CD14-positive monocyte (primary cell): ENCODE measurements at regions not wholly inside any gene's neighbourhood (a gene's known extent, or its start where the extent isn't known, plus 50 kb on each side); places are given as distances from the start of the nearest gene placed in this dataset.
"Not testable (repeated sequence)": the region's sequence is repeated elsewhere in the genome, so short reads cannot be mapped to it uniquely, and the experiment has no call there.

Experiments
- DNase-seq, 3 donors: peaks; one replicate each; pipeline ENCODE4 v3.0.0-alpha.2; 2011 to 2022
- H2AFZ ChIP-seq: 2 replicates; pipeline ENCODE4 v1.6.0; 2012; ENCODE audit warnings: mild to moderate bottlenecking, low read depth, low read length, inconsistent platforms; ENCODE audit not compliant: insufficient read depth, poor library complexity, severe bottlenecking
- H3K27ac ChIP-seq, 2 donors: 1 replicate in 1 of 2; 2 replicates in 1 of 2; pipeline ENCODE4 v1.5.1; 2012 to 2013; ENCODE audit warnings: low read length in 2 of 2, control low read depth in 1 of 2, inconsistent platforms in 1 of 2, low read depth in 1 of 2, mild to moderate bottlenecking in 1 of 2
- H3K27me3 ChIP-seq, 2 donors: one replicate each; pipeline versions ENCODE4 v1.6.0 to v1.6.1; 2011 to 2013; ENCODE audit warnings: low read length in 2 of 2; ENCODE audit not compliant: control insufficient read depth in 2 of 2, insufficient read depth in 2 of 2
- H3K36me3 ChIP-seq, 2 donors: replicated peaks in 1 of 2; 1 replicate in 1 of 2; 2 replicates in 1 of 2; pipeline versions ENCODE4 v1.5.1 to v1.6.1; 2012 to 2013; ENCODE audit warnings: low read length in 2 of 2, control low read depth in 1 of 2, inconsistent platforms in 1 of 2, mild to moderate bottlenecking in 1 of 2; ENCODE audit not compliant: insufficient read depth in 2 of 2, control insufficient read depth in 1 of 2
- H3K4me1 ChIP-seq, 2 donors: 1 replicate in 1 of 2; 2 replicates in 1 of 2; pipeline versions ENCODE4 v1.5.1 to v1.6.1; 2012 to 2013; ENCODE audit warnings: low read length in 2 of 2, control low read depth in 1 of 2, inconsistent platforms in 1 of 2, mild to moderate bottlenecking in 1 of 2, moderate library complexity in 1 of 2; ENCODE audit not compliant: insufficient read depth in 2 of 2, control insufficient read depth in 1 of 2
- H3K4me2 ChIP-seq: replicated peaks from 2 replicates; pipeline ENCODE3; 2012; ENCODE audit warnings: low read length, moderate library complexity, mild to moderate bottlenecking; ENCODE audit not compliant: poor library complexity, severe bottlenecking; ENCODE audit errors: extremely low read depth
- H3K4me3 ChIP-seq, 3 experiments: fragments of 200-600 bp in 1 of 3; sonication (generic) in 1 of 3; replicated peaks in 1 of 3; 1 replicate in 2 of 3; 2 replicates in 1 of 3; pipeline ENCODE4 v1.5.1; 2011 to 2013; ENCODE audit warnings: low read length in 3 of 3, mild to moderate bottlenecking in 3 of 3, control low read depth in 2 of 3, low read depth in 2 of 3, inconsistent platforms in 1 of 3, moderate library complexity in 1 of 3
- H3K79me2 ChIP-seq: 2 replicates; pipeline ENCODE4 v1.6.0; 2012; ENCODE audit warnings: mild to moderate bottlenecking, control low read depth, inconsistent platforms, low read length, moderate library complexity; ENCODE audit not compliant: insufficient read depth
- H3K9ac ChIP-seq: 2 replicates; pipeline ENCODE4 v1.6.0; 2017; ENCODE audit warnings: low read length, mild to moderate bottlenecking; ENCODE audit not compliant: insufficient read depth, poor library complexity, severe bottlenecking
- H3K9me3 ChIP-seq, 2 donors: replicated peaks in 1 of 2; 1 replicate in 1 of 2; 2 replicates in 1 of 2; pipeline versions ENCODE4 v1.5.1 to v1.6.1; 2012 to 2013; ENCODE audit warnings: low read length in 2 of 2, control low read depth in 1 of 2; ENCODE audit not compliant: control insufficient read depth in 1 of 2, insufficient read depth in 1 of 2
- H4K20me1 ChIP-seq: 2 replicates; pipeline ENCODE4 v1.6.0; 2012; ENCODE audit warnings: mild to moderate bottlenecking, low read length, control low read depth, moderate library complexity; ENCODE audit not compliant: insufficient read depth
- H3K27ac Mint-ChIP-seq, 7 donors: one replicate each; pipeline ENCODE4 v1.8.0; 2020; ENCODE audit warnings: mild to moderate bottlenecking in 7 of 7, mixed read lengths in 7 of 7, moderate library complexity in 6 of 7, inconsistent platforms in 2 of 7
- H3K27me3 Mint-ChIP-seq, 3 donors: one replicate each; pipeline ENCODE4 v1.8.0; 2021 to 2022; ENCODE audit warnings: low read depth in 3 of 3, mild to moderate bottlenecking in 3 of 3, mixed read lengths in 3 of 3, moderate library complexity in 3 of 3, inconsistent platforms in 1 of 3
- H3K36me3 Mint-ChIP-seq, 2 donors: one replicate each; pipeline ENCODE4 v1.8.0; 2020; ENCODE audit warnings: mixed read lengths in 2 of 2, inconsistent platforms in 1 of 2, mild to moderate bottlenecking in 1 of 2
- H3K4me1 Mint-ChIP-seq: one replicate; pipeline ENCODE4 v1.8.0; 2020; ENCODE audit warnings: mild to moderate bottlenecking, mixed read lengths
- H3K4me3 Mint-ChIP-seq, 2 donors: one replicate each; pipeline ENCODE4 v1.8.0; 2020; ENCODE audit warnings: mild to moderate bottlenecking in 2 of 2, mixed read lengths in 2 of 2, moderate library complexity in 1 of 2
- H3K9me3 Mint-ChIP-seq, 7 donors: one replicate each; pipeline ENCODE4 v1.8.0; 2020 to 2022; ENCODE audit warnings: mixed read lengths in 7 of 7, mild to moderate bottlenecking in 6 of 7, moderate library complexity in 6 of 7, inconsistent platforms in 2 of 7
- WGBS: methylation state at CpG from one replicate; pipeline ENCODE4 v1.1.5; 2013; ENCODE audit warnings: missing lambda C conversion rate; ENCODE audit not compliant: insufficient coverage; 5-methylcytosine and 5-hydroxymethylcytosine counted together
- intact Hi-C, 2 donors: fragments of 100-400 bp; cut with micrococcal nuclease; formaldehyde crosslinking; loops; one replicate each; pipeline versions ENCODE4 v1.15.0 to v1.15.1; 2023

DNA sequence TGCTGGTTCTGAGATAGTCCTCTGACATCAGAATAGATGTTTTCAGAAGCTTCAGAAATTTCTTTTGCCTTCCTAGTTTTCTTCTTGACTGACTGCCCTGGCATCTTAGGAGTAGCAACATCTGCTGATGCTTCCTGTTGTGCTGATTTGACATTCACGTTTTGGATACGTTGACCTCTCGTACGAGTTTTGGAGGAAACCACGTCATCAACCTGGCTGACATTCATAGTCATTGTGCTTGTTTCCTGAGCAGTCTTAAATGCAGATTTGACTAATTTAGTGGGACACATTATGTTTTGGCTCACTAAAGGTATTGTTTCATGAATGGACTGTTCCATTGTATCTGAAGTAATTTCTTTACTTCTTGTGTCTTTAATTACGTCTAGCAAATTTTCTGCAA is 86.2 kb downstream of the TBR1 start:
- H3K27me3 ChIP-seq, H2AFZ ChIP-seq, H3K4me2 ChIP-seq, H3K27ac ChIP-seq, H3K4me3 Mint-ChIP-seq, H3K27ac Mint-ChIP-seq, H3K36me3 ChIP-seq, H3K9me3 Mint-ChIP-seq, H4K20me1 ChIP-seq, intact Hi-C loops, H3K27me3 Mint-ChIP-seq, H3K79me2 ChIP-seq, H3K4me1 Mint-ChIP-seq, H3K4me1 ChIP-seq, H3K9ac ChIP-seq, DNase-seq, H3K4me3 ChIP-seq, H3K9me3 ChIP-seq, H3K36me3 Mint-ChIP-seq: not testable (repeated sequence)
- 86% methylated on average over 1 of the region's 6 CpGs for WGBS

DNA sequence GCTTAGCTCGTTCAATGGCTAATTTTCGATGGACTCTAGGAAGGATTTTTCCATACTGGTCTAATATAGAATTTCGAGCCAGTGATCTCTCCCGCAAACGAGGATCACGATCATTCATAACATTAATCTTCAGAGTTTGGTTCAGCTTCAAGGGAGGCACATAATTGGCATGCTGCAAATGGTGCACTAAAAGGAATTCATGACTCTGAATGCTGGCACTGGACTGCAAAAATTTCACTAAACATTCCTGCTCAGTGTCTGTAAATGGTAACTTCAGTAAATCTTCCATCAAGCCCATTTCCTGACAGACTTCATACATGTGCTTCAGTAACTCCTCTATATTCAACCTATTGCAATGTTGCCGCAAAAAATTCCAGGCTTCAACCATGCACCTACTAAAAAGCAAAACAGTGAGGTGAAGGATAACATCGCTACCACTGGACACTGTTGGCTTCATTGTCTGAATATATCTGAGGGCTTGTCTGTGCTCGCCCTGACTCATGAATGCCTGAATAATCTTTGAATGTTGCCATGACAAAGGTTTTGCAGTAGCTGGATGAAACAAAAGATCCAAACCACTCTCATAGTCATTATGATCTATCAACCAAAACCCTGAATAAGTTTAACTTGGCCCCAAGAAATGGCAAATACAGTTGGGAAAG is 88.7 kb downstream of the TBR1 start:
- intact Hi-C loops, H3K4me3 ChIP-seq, H3K4me1 ChIP-seq, H3K4me2 ChIP-seq, DNase-seq, H3K9me3 ChIP-seq, H3K4me1 Mint-ChIP-seq, H3K79me2 ChIP-seq, H3K36me3 Mint-ChIP-seq, H3K27me3 Mint-ChIP-seq, H3K36me3 ChIP-seq, H3K27ac ChIP-seq, H3K4me3 Mint-ChIP-seq, H4K20me1 ChIP-seq, H3K9ac ChIP-seq, H2AFZ ChIP-seq, H3K27me3 ChIP-seq, H3K27ac Mint-ChIP-seq: not testable (repeated sequence)
- H3K9me3 Mint-ChIP-seq = peaks cover 0 to 15% (median 7%) of the 10 kb centered on the region in 7 donors
- 96% methylated on average over 4 of the region's 9 CpGs for WGBS

DNA sequence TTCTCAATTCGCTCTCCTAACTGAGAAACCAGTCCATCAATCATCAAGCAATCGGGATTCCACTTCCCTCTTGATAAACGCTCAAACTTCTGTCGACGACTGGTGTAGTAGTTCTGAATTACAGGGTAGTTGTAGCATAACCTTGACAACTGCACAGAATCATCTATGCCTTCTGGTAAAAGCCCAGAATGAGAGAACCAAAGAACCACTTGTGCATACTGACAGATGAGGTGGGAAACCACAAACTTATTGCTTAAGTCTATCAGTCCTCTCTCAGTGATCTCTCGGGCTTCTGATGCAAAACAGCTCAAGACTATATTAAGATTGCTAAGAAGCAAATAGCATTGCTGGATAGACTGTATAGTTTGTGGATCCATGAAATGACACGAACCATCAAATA is 89.4 kb downstream of the TBR1 start:
- H4K20me1 ChIP-seq, H3K27ac ChIP-seq, H3K4me1 ChIP-seq, H3K36me3 Mint-ChIP-seq, H3K9me3 ChIP-seq, H3K9ac ChIP-seq, DNase-seq, H3K27me3 ChIP-seq, H3K36me3 ChIP-seq, intact Hi-C loops, H3K79me2 ChIP-seq, H3K4me1 Mint-ChIP-seq, H3K4me3 Mint-ChIP-seq, H3K27ac Mint-ChIP-seq, H3K4me3 ChIP-seq, H2AFZ ChIP-seq, H3K27me3 Mint-ChIP-seq, H3K4me2 ChIP-seq: not testable (repeated sequence)
- WGBS = no CpG with 5 or more reads among the region's 7 CpGs
- peaks cover 0 to 17% (median 7%) of the 10 kb centered on the region in 7 donors for H3K9me3 Mint-ChIP-seq

GRCh38 chr2:161513295-161514032 is 97.4 kb downstream of the TBR1 start:
- H3K4me1 Mint-ChIP-seq, H3K27ac Mint-ChIP-seq, H3K27ac ChIP-seq, H3K36me3 ChIP-seq, H3K9ac ChIP-seq, DNase-seq, H3K27me3 ChIP-seq, H3K36me3 Mint-ChIP-seq, H3K79me2 ChIP-seq, H2AFZ ChIP-seq, H3K4me2 ChIP-seq, H3K27me3 Mint-ChIP-seq, H3K9me3 ChIP-seq, H3K4me1 ChIP-seq, H3K4me3 ChIP-seq, intact Hi-C loops, H3K4me3 Mint-ChIP-seq, H4K20me1 ChIP-seq: not testable (repeated sequence)
- WGBS = 85% methylated on average over 2 of the region's 10 CpGs
- H3K9me3 Mint-ChIP-seq = peaks cover 0 to 16% (median 4%) of the 10 kb centered on the region in 7 donors
